ENCODE measurements at regions not wholly inside any gene's neighbourhood (a gene's known extent, or its start where the extent isn't known, plus 50 kb on each side); places are given as distances from the start of the nearest gene placed in this dataset.

DNA sequence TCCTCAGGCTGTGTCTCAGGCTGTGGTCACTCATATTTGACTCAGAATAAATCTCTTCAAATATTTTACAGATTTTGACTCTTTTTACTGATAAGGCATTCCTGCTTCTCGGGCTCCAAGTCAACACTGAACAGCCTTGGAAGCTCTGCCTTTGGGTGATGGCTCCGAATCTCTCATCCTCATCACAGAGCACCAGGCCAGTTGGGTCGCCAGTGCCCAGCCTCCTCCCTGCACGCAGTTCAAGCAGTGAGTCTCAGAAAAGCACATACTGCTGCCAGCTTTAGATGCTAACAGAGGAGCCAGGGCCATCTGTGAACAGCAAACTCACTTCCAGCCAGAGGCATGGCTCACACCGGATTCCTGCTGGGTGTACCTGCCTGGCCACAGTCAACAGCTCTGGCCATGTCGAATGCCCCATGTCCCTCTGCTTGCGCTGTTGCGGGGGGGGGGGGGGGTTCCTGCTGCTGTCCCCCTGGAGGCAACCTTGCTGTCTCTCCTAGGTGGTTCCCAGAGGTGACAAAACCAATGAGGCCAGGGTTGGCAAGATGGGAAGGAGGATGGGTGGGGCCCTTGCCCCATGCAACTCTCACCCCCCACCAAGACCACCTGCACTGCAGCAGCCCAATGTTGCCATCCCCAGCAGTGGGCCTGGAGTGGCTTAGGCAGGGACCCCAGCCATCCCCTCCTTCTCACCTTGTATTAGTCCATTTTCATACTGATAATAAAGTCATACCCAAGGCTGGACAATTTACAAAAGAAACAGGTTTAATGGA lies 248.8 kb downstream of the ERMARD start (continued):
- TF ChIP-seq, protein P1, sequence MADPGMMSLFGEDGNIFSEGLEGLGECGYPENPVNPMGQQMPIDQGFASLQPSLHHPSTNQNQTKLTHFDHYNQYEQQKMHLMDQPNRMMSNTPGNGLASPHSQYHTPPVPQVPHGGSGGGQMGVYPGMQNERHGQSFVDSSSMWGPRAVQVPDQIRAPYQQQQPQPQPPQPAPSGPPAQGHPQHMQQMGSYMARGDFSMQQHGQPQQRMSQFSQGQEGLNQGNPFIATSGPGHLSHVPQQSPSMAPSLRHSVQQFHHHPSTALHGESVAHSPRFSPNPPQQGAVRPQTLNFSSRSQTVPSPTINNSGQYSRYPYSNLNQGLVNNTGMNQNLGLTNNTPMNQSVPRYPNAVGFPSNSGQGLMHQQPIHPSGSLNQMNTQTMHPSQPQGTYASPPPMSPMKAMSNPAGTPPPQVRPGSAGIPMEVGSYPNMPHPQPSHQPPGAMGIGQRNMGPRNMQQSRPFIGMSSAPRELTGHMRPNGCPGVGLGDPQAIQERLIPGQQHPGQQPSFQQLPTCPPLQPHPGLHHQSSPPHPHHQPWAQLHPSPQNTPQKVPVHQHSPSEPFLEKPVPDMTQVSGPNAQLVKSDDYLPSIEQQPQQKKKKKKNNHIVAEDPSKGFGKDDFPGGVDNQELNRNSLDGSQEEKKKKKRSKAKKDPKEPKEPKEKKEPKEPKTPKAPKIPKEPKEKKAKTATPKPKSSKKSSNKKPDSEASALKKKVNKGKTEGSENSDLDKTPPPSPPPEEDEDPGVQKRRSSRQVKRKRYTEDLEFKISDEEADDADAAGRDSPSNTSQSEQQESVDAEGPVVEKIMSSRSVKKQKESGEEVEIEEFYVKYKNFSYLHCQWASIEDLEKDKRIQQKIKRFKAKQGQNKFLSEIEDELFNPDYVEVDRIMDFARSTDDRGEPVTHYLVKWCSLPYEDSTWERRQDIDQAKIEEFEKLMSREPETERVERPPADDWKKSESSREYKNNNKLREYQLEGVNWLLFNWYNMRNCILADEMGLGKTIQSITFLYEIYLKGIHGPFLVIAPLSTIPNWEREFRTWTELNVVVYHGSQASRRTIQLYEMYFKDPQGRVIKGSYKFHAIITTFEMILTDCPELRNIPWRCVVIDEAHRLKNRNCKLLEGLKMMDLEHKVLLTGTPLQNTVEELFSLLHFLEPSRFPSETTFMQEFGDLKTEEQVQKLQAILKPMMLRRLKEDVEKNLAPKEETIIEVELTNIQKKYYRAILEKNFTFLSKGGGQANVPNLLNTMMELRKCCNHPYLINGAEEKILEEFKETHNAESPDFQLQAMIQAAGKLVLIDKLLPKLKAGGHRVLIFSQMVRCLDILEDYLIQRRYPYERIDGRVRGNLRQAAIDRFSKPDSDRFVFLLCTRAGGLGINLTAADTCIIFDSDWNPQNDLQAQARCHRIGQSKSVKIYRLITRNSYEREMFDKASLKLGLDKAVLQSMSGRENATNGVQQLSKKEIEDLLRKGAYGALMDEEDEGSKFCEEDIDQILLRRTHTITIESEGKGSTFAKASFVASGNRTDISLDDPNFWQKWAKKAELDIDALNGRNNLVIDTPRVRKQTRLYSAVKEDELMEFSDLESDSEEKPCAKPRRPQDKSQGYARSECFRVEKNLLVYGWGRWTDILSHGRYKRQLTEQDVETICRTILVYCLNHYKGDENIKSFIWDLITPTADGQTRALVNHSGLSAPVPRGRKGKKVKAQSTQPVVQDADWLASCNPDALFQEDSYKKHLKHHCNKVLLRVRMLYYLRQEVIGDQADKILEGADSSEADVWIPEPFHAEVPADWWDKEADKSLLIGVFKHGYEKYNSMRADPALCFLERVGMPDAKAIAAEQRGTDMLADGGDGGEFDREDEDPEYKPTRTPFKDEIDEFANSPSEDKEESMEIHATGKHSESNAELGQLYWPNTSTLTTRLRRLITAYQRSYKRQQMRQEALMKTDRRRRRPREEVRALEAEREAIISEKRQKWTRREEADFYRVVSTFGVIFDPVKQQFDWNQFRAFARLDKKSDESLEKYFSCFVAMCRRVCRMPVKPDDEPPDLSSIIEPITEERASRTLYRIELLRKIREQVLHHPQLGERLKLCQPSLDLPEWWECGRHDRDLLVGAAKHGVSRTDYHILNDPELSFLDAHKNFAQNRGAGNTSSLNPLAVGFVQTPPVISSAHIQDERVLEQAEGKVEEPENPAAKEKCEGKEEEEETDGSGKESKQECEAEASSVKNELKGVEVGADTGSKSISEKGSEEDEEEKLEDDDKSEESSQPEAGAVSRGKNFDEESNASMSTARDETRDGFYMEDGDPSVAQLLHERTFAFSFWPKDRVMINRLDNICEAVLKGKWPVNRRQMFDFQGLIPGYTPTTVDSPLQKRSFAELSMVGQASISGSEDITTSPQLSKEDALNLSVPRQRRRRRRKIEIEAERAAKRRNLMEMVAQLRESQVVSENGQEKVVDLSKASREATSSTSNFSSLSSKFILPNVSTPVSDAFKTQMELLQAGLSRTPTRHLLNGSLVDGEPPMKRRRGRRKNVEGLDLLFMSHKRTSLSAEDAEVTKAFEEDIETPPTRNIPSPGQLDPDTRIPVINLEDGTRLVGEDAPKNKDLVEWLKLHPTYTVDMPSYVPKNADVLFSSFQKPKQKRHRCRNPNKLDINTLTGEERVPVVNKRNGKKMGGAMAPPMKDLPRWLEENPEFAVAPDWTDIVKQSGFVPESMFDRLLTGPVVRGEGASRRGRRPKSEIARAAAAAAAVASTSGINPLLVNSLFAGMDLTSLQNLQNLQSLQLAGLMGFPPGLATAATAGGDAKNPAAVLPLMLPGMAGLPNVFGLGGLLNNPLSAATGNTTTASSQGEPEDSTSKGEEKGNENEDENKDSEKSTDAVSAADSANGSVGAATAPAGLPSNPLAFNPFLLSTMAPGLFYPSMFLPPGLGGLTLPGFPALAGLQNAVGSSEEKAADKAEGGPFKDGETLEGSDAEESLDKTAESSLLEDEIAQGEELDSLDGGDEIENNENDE (IDR thresholded peaks at IDR 0.05; ENCODE audit: insufficient replicate concordance, low read length), result no peak
- no peak for TF ChIP-seq TCF12 (IDR thresholded peaks at IDR 0.05; ENCODE audit: low read depth, low read length)
- TF ChIP-seq ASH2L (IDR thresholded peaks at IDR 0.05; ENCODE audit: low read length), result no peak
- TF ChIP-seq GABPA (IDR thresholded peaks at IDR 0.05; ENCODE audit: borderline replicate concordance, insufficient read depth, low read length), result no peak
- no peak for TF ChIP-seq TAF7 (optimal IDR thresholded peaks at IDR 0.05; ENCODE audit: borderline replicate concordance, low read depth, low read length)
- no peak for TF ChIP-seq NRF1 (IDR thresholded peaks at IDR 0.05; ENCODE audit: low read depth, low read length)
- TF ChIP-seq NANOG (IDR thresholded peaks at IDR 0.05; ENCODE audit: insufficient read depth, low read depth, low read length, poor library complexity, severe bottlenecking), result no peak
- TF ChIP-seq, protein P2, sequence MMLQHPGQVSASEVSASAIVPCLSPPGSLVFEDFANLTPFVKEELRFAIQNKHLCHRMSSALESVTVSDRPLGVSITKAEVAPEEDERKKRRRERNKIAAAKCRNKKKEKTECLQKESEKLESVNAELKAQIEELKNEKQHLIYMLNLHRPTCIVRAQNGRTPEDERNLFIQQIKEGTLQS (IDR thresholded peaks at IDR 0.05; ENCODE audit: insufficient read depth, low read depth, low read length), result no peak
- TF ChIP-seq TEAD4 (IDR thresholded peaks at IDR 0.05; ENCODE audit: low read depth, low read length), result no peak
- TF ChIP-seq RXRA (IDR thresholded peaks at IDR 0.05; ENCODE audit: insufficient read depth, low read depth, low read length), result no peak

All from H1 (cell line).